Hepatic stellate cell (primary cell): ENCODE measurements at regions not wholly inside any gene's neighbourhood (a gene's known extent, or its start where the extent isn't known, plus 50 kb on each side); places are given as distances from the start of the nearest gene placed in this dataset.

Source experiments
- DNase-seq: peaks from one replicate; pipeline ENCODE4 v3.0.0; 2011; ENCODE audit warnings: low spot score

DNA sequence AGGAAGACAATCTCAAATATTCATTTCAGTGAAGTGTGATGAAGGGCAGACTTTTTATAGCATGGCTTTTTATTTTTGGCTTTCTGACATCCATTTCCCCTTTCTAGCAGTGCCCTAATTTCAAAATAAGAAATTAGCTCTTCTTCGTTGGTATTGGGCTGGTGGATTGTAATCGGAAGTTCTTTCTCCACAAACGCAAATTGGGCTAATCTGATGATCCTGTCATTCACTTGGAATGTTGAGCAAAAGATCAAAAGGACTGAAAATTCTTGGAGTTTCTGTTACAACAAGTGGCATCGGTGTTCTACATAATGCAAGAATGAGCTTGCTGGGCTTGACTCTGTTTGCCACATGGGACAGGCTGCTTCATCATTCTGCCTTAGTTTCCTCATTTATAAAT, 1182.8 kb downstream of the FLRT2 start:
- DNase-seq = no peak

- no peak for DNase-seq
Measured at GRCh38 chr14:86712176-86712575, 1182.2 kb downstream of the FLRT2 start.

DNA sequence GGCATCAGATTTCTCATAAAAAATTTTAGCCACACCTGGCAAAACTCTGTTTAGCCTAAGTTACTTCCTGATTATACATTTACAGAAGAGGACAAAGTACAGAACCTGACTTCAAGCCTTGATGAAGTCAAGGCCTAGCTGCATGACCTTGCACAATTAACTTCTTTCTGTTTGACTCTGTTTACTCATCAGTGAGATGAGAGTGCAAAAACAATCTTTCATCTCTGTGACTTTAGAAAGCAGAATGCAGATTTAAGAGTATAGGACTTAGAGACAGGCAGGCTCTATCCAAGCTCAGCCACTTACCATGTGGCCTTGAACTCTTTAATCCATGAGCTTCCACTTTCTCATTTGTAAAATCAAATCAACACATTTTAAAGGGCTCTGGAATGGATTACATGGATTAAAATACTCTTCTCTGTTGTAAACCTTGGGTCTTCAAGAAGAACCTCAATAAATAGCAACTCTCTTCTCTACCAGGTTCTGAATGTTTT, 1178.9 kb downstream of the FLRT2 start:
- no peak for DNase-seq

DNA sequence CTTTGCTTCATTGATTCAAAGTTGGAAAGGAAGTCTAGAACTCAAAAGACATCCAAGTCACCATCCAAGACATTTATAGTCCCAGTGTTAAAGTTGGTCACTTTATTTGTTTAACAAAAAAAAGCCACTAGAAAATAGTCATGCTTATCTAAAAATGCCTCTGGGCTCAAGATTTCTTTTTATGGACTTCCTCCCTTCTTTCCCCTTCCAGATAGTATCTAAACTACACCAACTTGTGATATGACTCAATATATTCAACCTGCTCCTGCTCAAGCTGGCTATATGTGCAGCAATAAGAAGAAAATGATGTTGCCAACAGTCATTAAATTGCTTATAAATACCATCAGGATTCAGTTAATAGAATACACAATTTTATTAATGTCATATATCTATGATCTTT, 1177.1 kb downstream of the FLRT2 start:
- no peak for DNase-seq

DNA sequence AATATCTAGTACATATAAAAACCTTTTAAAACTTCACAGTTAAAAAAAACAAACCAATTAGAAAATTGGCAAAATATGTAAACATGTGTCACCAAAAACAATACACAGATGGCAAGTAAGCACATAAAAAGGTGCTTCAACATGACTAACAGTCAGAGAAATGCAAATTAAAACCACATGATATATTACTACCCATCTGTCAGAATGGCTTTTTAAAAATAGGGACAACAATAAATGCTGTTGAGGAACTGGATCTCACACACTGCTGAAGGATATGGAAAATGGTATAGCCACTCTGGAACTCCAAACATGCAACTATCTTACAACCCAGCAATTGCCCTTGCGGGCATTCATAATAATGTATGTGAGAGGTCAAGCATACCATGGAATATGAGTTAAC, 1153.6 kb downstream of the FLRT2 start:
- no peak for DNase-seq

DNA sequence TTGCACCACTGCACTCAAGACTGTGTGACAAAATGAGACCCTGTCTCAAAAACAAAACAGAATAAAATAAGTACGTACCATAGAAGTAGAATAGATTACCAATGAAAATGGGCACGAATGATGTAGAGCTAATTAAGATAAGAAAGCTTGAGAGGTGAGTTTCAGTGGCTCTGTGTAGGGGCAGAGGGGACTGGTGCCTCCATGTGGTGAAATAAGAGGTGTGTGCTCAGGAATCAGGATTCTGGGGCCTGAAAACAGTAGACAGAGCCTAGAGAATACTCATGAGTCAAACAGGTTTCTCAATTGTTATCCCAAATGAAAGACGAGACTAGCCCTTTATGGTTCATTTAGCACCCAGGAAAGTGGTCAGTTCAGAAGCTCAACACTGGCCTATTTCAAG, 1145.1 kb downstream of the FLRT2 start:
- DNase-seq = no peak

- no peak for DNase-seq
Measured at GRCh38 chr14:86673523-86673969, 1143.6 kb downstream of the FLRT2 start.

DNA sequence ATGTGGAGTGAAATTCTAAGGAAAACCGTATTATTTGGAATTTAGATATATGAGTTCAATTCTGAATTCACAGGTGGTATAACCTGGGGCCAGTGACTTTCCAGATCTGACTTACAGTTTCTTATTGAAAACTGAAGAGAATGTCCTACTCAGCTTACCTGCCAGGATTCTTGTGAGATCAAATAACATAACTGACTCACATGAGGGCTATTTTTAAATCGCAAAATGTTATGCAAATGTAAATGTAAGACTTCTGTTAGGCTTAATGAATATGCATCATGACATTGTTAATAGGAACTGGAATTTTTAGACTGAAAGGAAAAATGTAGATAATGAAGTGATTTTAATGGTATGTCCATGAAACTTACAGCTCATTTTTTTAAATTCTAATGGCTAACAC, 1142.1 kb downstream of the FLRT2 start:
- no peak for DNase-seq

GRCh38 chr14:86665975-86666374, 1136.0 kb downstream of the FLRT2 start:
- DNase-seq = no peak

GRCh38 chr14:86662334-86662733, 1132.4 kb downstream of the FLRT2 start:
- no peak for DNase-seq

DNA sequence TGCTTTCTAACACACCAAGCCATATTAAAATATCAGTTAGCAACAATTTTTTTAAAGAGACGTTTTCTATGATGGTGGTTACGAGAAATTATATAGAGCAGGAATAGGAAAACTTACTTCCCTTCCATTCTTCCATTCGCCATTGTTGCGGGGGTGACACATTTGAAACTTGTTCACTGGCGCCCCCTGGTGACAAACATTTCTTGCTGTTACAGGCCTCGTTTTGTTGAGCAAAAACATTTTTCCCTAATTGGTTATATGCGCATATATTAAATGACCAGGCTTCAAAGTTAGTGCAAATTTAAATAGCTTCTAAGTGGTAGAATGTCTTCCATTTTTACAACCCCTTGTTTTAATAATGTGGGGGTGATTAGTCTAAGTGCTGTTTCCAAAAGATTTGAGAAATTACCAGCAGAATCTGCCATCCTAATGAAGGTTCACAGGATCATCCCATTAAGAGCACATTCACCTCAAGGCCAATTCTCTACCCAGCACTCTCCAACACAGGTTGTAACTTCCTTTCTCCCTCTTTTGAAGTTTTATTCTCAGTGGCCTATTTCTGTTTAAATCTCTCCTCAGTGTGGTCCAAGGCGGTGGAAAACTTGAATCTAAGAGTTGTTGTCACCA, 1124.7 kb downstream of the FLRT2 start:
- DNase-seq = no peak

DNA sequence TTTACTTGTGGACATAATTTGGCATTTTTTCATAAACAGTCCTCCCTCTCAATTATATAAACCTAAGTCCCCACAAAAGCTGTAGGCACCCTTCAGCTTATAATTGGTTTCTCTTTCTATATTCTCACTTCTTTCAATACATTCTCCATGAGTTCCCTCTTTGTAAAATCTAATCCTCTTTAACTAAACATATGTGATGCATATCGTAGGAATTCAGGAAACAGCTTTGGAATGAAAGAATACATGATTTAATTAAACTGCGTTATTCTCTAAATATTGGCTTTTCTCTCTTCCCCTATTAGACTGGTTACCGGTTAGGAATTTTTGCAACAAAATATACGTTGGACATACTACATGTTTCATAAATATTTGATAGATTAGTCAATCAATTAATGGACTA, 1122.6 kb downstream of the FLRT2 start:
- no peak for DNase-seq

DNA sequence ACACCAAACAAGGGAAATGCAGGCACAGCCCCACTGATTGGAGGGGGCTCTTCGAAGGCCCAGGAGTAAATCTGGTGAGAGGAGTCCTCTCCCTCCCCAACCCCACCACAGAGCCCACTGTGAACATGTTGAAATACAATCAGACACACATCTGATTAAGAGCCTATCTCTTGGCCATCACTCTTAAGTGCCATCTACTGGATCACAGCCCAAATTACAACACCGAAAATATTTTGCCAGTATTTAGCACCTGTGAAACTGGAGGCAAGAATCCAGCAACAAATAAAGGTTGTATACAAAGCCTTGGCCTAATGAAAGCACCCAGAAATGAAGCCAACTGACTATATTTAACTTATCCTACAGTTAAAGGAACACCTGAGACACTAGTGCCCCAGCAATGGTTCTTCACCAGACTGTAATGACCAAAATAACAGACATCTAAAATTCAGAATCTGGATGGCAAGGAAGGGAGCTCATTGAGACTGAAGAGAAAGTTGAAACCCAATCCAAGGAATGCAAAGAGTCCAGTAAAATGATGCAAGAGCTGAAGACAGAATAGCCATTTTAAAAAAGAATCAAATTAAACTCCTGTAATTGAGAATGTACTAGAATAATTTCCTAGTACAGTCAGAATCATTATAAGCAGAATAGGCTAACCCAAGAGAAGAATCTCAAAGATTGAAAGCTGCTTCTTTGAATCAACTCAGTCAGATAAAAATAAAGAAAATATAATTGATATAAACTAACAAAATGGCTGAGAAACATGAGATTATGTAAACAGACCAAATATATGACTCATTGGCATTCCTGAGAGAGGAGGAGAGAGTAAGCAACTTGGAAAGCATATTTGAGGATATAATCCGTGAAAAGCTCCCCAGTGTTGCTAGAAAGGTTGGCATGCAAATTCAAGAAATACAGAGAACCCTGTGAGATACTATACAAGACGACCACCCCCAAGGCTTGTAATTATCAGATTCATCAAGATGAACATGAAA, 1117.0 kb downstream of the FLRT2 start:
- no peak for DNase-seq

DNA sequence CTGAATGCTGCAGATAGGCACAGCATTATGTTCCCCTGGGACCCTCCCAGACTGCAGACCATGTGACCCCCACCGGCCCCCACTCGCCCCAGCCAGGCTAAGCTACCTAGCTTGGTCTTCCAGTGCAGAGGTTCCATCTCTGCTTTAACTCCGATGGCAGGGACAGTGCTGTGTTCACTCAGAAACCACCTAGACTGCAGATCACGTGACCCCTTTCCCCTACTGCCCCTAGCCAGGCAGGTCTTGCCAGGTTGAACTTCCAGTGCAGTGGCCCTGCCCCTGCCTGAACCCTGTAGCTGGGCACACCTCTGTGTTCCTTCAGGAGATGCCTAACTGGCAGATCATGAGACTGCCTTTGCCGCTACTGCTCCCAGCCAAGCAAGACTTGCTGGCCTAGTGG, 1116.2 kb downstream of the FLRT2 start:
- no peak for DNase-seq

- DNase-seq = no peak
Measured at GRCh38 chr14:86641310-86641709, 1111.4 kb downstream of the FLRT2 start.

DNA sequence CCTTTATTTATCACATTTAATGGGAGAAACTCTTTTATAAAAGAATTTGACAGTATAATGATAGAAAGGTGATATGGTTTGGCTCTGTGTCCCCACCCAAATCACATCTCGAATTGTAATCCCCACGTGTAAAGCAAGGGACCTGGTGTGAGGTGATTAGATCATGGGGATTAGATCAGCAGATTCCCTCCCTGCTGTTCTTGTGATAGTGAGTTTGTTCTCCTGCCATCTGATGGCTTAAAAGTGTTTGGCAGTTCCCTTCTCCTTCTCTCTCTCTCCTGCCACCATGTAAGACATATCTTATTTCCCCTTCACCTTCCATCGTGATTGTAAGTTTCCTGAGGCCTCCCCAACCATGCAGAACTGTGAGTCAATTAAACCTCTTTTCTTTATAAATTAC, 1110.3 kb downstream of the FLRT2 start:
- no peak for DNase-seq

DNA sequence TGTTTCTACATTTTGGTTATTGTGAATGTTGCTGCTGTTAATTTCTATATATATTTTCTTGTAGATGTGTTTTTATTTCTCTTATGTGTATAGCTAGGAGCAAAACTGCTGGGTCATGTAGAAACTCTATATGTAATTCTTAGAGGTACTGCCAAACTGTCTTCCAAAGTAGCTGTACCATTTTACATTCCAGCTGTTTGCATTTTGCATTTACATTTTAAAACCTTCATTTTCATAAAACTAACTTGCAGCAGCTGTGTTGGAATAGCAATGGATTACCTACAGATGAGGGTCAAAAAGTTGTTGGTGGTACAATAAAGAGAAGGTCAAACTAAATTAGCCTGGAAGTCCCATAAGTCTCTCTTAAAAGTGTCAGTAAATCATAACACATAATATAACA, 1109.7 kb downstream of the FLRT2 start:
- no peak for DNase-seq

GRCh38 chr14:86639146-86639545, 1109.2 kb downstream of the FLRT2 start:
- no peak for DNase-seq

DNA sequence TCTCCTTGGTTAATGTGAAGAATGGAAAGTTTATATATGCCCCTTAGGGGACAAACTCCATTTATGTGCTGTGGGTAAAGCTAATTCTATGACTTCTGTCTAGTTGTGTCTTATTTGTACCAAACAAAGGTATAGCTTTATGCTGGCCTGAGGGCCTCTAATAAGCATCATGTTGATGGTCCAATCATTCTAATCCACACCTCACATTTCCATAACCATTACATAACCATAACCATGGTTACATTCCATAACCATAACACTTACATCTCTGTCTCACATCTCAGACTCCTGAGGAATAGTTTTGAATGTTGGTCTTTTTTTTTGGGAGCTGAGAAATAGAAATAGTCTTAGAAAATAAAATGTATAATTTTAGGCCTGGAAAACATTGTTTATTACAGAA, 1097.1 kb downstream of the FLRT2 start:
- no peak for DNase-seq

- DNase-seq = no peak
Measured at GRCh38 chr14:86626530-86626929, 1096.6 kb downstream of the FLRT2 start.

GRCh38 chr14:86625637-86626036, 1095.7 kb downstream of the FLRT2 start:
- DNase-seq = no peak

GRCh38 chr14:86619726-86620125, 1089.8 kb downstream of the FLRT2 start:
- no peak for DNase-seq

DNA sequence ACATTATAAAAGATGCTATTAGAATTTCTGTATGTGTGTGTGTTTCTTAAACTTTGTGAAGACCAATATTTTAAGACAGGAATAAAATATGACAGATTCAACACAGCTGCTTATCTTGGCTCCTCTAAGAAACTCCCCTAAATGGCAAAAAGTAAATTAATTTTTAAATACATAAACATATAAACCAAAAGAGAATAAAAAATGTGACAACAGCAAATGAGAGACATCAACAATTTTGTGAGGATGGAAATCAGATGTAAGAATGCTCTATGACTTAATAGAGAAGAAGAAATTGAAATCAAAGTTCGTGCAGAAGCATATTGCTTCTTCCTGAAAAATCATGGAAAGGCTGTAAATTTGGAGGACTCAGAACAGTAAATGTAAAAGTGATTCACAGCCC, 1083.8 kb downstream of the FLRT2 start:
- DNase-seq = no peak
